ENCODE measurements at regions not wholly inside any gene's neighbourhood (a gene's known extent, or its start where the extent isn't known, plus 50 kb on each side); places are given as distances from the start of the nearest gene placed in this dataset.
"Not testable (repeated sequence)": the region's sequence is repeated elsewhere in the genome, so short reads cannot be mapped to it uniquely, and the experiment has no call there.

DNA sequence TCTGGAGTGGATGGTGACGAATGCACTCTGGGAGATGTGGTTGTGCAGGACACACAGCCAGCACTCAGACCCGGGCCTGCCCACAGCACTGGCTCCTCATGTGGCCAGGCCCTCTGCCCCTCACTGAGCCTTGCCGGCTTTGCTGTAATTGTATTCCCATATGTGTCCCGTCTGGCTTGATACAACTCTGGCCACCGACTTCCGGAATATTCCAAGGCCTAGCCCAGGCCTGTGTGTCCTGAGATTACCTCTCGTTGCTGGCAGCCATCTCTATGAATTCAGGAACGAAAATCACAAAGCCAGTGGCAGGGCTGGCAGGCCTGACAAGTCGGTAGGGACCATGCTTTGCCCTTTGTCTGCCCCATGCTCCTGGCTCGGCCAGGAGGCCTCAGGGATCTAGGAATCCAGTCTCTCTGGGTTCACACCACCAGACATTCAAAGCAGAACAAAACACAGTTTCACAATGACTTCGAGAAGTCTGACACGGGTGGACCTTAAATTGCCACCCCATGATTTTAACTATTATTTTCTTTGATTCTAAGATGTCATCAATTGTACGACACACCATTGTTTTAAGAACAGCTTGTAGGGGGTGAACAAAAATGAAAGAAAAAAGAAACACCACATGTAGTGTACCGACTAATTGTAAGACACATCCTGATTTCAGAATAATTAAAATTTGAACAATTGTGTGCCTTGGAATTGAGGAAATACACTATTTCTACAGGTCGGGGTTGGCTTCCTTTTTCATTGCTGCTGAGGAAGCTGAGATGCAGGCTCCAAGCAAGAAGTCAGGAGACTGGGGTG, 154.5 kb downstream of the BCL2L11 start:
- TF ChIP-seq RFX5 (IDR thresholded peaks at IDR 0.05; ENCODE audit: low read length); RAD21 (IDR thresholded peaks at IDR 0.05; ENCODE audit: low read length); EP300 (IDR thresholded peaks at IDR 0.05; ENCODE audit: borderline replicate concordance in 1 of 2, low read depth in 1 of 2, low read length in 1 of 2); MXI1 (IDR thresholded peaks at IDR 0.05; ENCODE audit: low read depth, low read length); POLR2AphosphoS5 (IDR thresholded peaks at IDR 0.05; ENCODE audit: low read depth, low read length): not testable (repeated sequence)
- TF ChIP-seq, protein P1, sequence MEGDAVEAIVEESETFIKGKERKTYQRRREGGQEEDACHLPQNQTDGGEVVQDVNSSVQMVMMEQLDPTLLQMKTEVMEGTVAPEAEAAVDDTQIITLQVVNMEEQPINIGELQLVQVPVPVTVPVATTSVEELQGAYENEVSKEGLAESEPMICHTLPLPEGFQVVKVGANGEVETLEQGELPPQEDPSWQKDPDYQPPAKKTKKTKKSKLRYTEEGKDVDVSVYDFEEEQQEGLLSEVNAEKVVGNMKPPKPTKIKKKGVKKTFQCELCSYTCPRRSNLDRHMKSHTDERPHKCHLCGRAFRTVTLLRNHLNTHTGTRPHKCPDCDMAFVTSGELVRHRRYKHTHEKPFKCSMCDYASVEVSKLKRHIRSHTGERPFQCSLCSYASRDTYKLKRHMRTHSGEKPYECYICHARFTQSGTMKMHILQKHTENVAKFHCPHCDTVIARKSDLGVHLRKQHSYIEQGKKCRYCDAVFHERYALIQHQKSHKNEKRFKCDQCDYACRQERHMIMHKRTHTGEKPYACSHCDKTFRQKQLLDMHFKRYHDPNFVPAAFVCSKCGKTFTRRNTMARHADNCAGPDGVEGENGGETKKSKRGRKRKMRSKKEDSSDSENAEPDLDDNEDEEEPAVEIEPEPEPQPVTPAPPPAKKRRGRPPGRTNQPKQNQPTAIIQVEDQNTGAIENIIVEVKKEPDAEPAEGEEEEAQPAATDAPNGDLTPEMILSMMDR (IDR thresholded peaks at IDR 0.05), result not testable (repeated sequence)
- TF ChIP-seq, protein P2, sequence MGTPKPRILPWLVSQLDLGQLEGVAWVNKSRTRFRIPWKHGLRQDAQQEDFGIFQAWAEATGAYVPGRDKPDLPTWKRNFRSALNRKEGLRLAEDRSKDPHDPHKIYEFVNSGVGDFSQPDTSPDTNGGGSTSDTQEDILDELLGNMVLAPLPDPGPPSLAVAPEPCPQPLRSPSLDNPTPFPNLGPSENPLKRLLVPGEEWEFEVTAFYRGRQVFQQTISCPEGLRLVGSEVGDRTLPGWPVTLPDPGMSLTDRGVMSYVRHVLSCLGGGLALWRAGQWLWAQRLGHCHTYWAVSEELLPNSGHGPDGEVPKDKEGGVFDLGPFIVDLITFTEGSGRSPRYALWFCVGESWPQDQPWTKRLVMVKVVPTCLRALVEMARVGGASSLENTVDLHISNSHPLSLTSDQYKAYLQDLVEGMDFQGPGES (IDR thresholded peaks at IDR 0.05; ENCODE audit: low read depth, low read length), result not testable (repeated sequence)
- TF ChIP-seq, protein P3, sequence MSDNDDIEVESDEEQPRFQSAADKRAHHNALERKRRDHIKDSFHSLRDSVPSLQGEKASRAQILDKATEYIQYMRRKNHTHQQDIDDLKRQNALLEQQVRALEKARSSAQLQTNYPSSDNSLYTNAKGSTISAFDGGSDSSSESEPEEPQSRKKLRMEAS (IDR thresholded peaks at IDR 0.05; ENCODE audit: low read depth), result not testable (repeated sequence)
- TF ChIP-seq, protein P4, sequence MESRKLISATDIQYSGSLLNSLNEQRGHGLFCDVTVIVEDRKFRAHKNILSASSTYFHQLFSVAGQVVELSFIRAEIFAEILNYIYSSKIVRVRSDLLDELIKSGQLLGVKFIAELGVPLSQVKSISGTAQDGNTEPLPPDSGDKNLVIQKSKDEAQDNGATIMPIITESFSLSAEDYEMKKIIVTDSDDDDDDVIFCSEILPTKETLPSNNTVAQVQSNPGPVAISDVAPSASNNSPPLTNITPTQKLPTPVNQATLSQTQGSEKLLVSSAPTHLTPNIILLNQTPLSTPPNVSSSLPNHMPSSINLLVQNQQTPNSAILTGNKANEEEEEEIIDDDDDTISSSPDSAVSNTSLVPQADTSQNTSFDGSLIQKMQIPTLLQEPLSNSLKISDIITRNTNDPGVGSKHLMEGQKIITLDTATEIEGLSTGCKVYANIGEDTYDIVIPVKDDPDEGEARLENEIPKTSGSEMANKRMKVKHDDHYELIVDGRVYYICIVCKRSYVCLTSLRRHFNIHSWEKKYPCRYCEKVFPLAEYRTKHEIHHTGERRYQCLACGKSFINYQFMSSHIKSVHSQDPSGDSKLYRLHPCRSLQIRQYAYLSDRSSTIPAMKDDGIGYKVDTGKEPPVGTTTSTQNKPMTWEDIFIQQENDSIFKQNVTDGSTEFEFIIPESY (IDR thresholded peaks at IDR 0.05; ENCODE audit: borderline replicate concordance, low read depth), result not testable (repeated sequence)
